ENCODE measurements at regions not wholly inside any gene's neighbourhood (a gene's known extent, or its start where the extent isn't known, plus 50 kb on each side); places are given as distances from the start of the nearest gene placed in this dataset.

GRCh38 chr2:208573569-208573968, 167.0 kb downstream of the PTH2R start:
- no peak for TF ChIP-seq SIN3A (IDR thresholded peaks at IDR 0.05; ENCODE audit: borderline replicate concordance, insufficient read depth, low read length)
- no peak for TF ChIP-seq FOXP2 (optimal IDR thresholded peaks at IDR 0.05; ENCODE audit: borderline replicate concordance, extremely low read depth, extremely low read length, insufficient read depth)
- TF ChIP-seq TAF1 (IDR thresholded peaks at IDR 0.05; ENCODE audit: borderline replicate concordance, insufficient read depth, low read length), result no peak
- no peak for TF ChIP-seq REST (IDR thresholded peaks at IDR 0.05; ENCODE audit: insufficient read depth in 1 of 2, low read depth in 2 of 2, low read length in 2 of 2)
- no peak for TF ChIP-seq POLR2AphosphoS5 (IDR thresholded peaks at IDR 0.05; ENCODE audit: low read depth, low read length)

GRCh38 chr2:208579678-208580077, 173.1 kb downstream of the PTH2R start:
- no peak for TF ChIP-seq TAF1 (IDR thresholded peaks at IDR 0.05; ENCODE audit: borderline replicate concordance, insufficient read depth, low read length)

GRCh38 chr2:208584378-208584985, 177.9 kb downstream of the PTH2R start:
- TF ChIP-seq REST (IDR thresholded peaks at IDR 0.05; ENCODE audit: insufficient read depth in 1 of 2, low read depth in 2 of 2, low read length in 2 of 2), result no peak
- no peak for TF ChIP-seq FOXP2 (optimal IDR thresholded peaks at IDR 0.05; ENCODE audit: borderline replicate concordance, extremely low read depth, extremely low read length, insufficient read depth)
- no peak for TF ChIP-seq TAF1 (IDR thresholded peaks at IDR 0.05; ENCODE audit: borderline replicate concordance, insufficient read depth, low read length)
- no peak for TF ChIP-seq POLR2AphosphoS5 (IDR thresholded peaks at IDR 0.05; ENCODE audit: low read depth, low read length)
- TF ChIP-seq SIN3A (IDR thresholded peaks at IDR 0.05; ENCODE audit: borderline replicate concordance, insufficient read depth, low read length), result no peak

GRCh38 chr2:208586516-208586915, 179.9 kb downstream of the PTH2R start:
- TF ChIP-seq REST (IDR thresholded peaks at IDR 0.05; ENCODE audit: insufficient read depth in 1 of 2, low read depth in 2 of 2, low read length in 2 of 2) (no peak), SIN3A (IDR thresholded peaks at IDR 0.05; ENCODE audit: borderline replicate concordance, insufficient read depth, low read length) (no peak), TAF1 (IDR thresholded peaks at IDR 0.05; ENCODE audit: borderline replicate concordance, insufficient read depth, low read length) (no peak), POLR2AphosphoS5 (IDR thresholded peaks at IDR 0.05; ENCODE audit: low read depth, low read length) (no peak), FOXP2 (optimal IDR thresholded peaks at IDR 0.05; ENCODE audit: borderline replicate concordance, extremely low read depth, extremely low read length, insufficient read depth) (no peak)

- TF ChIP-seq SIN3A (IDR thresholded peaks at IDR 0.05; ENCODE audit: borderline replicate concordance, insufficient read depth, low read length) (no peak), POLR2AphosphoS5 (IDR thresholded peaks at IDR 0.05; ENCODE audit: low read depth, low read length) (no peak), REST (IDR thresholded peaks at IDR 0.05; ENCODE audit: insufficient read depth in 1 of 2, low read depth in 2 of 2, low read length in 2 of 2) (no peak), TAF1 (IDR thresholded peaks at IDR 0.05; ENCODE audit: borderline replicate concordance, insufficient read depth, low read length) (no peak), FOXP2 (optimal IDR thresholded peaks at IDR 0.05; ENCODE audit: borderline replicate concordance, extremely low read depth, extremely low read length, insufficient read depth) (no peak)
Measured at GRCh38 chr2:208594642-208595385, 188.2 kb downstream of the PTH2R start.

All from PFSK-1 (cell line).